Activated T-cell treated with anti-CD3 and anti-CD28 coated beads, Interleukin-2, amount 50 U/mL, for 72 hours (primary cell): ENCODE measurements at regions not wholly inside any gene's neighbourhood (a gene's known extent, or its start where the extent isn't known, plus 50 kb on each side); places are given as distances from the start of the nearest gene placed in this dataset.

Source experiments
- ATAC-seq, 2 donors: fragments of 150-1000 bp; cut with Tn5 transposase; replicated peaks in 1 of 2; 2 replicates each; pipeline ENCODE4 v1.10.0; 2021; ENCODE audit warnings: moderate library complexity in 2 of 2, mild to moderate bottlenecking in 1 of 2
- DNase-seq, 2 donors: peaks; one replicate each; pipeline ENCODE4 v3.0.0; 2021 to 2022; ENCODE audit warnings: mixed read lengths in 1 of 2
- H3K27ac Mint-ChIP-seq: one replicate; pipeline ENCODE4 v1.8.0; 2022; ENCODE audit warnings: mild to moderate bottlenecking, moderate library complexity, mixed read lengths
- H3K27me3 Mint-ChIP-seq: one replicate; pipeline ENCODE4 v1.8.0; 2022; ENCODE audit warnings: low read depth, mixed read lengths
- H3K36me3 Mint-ChIP-seq, 2 donors: one replicate each; pipeline ENCODE4 v1.8.0; 2022; ENCODE audit warnings: mixed read lengths in 2 of 2, mild to moderate bottlenecking in 1 of 2; ENCODE audit not compliant: insufficient read depth in 2 of 2
- H3K4me1 Mint-ChIP-seq: one replicate; pipeline ENCODE4 v1.8.0; 2022; ENCODE audit warnings: low read depth, mixed read lengths
- H3K4me3 Mint-ChIP-seq, 2 donors: one replicate each; pipeline ENCODE4 v1.8.0; 2022; ENCODE audit warnings: mild to moderate bottlenecking in 2 of 2, mixed read lengths in 2 of 2, moderate library complexity in 2 of 2
- H3K9me3 Mint-ChIP-seq, 2 donors: one replicate each; pipeline ENCODE4 v1.8.0; 2022; ENCODE audit warnings: mixed read lengths in 2 of 2

GRCh38 chr3:117752984-117753717, 1043.6 kb downstream of the TUSC7 start:
- H3K4me1 Mint-ChIP-seq = no peaks in the 10 kb centered on the region
- H3K4me3 Mint-ChIP-seq = no peak overlapping the region
- no peaks in the 10 kb centered on the region for H3K27me3 Mint-ChIP-seq
- H3K27ac Mint-ChIP-seq = no peak overlapping the region
- H3K36me3 Mint-ChIP-seq = peaks cover 0 to 2% of the 10 kb centered on the region in 2 donors
- peaks cover 4% of the 10 kb centered on the region in 2 donors for H3K9me3 Mint-ChIP-seq
- no peak for ATAC-seq
- no peak for DNase-seq

GRCh38 chr3:117754058-117754457, 1044.5 kb downstream of the TUSC7 start:
- Mint-ChIP-seq H3K4me1 (no peaks in the 10 kb centered on the region), H3K4me3 (no peak overlapping the region), H3K27me3 (no peaks in the 10 kb centered on the region), H3K9me3 (peaks cover 2 to 4% of the 10 kb centered on the region in 2 donors), H3K27ac (no peak overlapping the region), H3K36me3 (peaks cover 0 to 2% of the 10 kb centered on the region in 2 donors)
- ATAC-seq = no peak
- DNase-seq = no peak

GRCh38 chr3:117754841-117755240, 1045.3 kb downstream of the TUSC7 start:
- H3K27ac Mint-ChIP-seq = no peak overlapping the region
- no peak for DNase-seq
- ATAC-seq = no peak
- H3K36me3 Mint-ChIP-seq = peaks cover 0 to 2% of the 10 kb centered on the region in 2 donors
- H3K4me1 Mint-ChIP-seq = no peaks in the 10 kb centered on the region
- H3K4me3 Mint-ChIP-seq = no peak overlapping the region
- H3K9me3 Mint-ChIP-seq = peaks cover 2 to 4% of the 10 kb centered on the region in 2 donors
- H3K27me3 Mint-ChIP-seq = no peaks in the 10 kb centered on the region

GRCh38 chr3:117756563-117756962, 1047.0 kb downstream of the TUSC7 start:
- H3K27me3 Mint-ChIP-seq = no peaks in the 10 kb centered on the region
- peaks cover 0 to 2% of the 10 kb centered on the region in 2 donors for H3K36me3 Mint-ChIP-seq
- H3K27ac Mint-ChIP-seq = no peak overlapping the region
- no peak for DNase-seq
- no peak overlapping the region for H3K4me3 Mint-ChIP-seq
- no peaks in the 10 kb centered on the region for H3K4me1 Mint-ChIP-seq
- peaks cover 6% of the 10 kb centered on the region in 2 donors for H3K9me3 Mint-ChIP-seq
- ATAC-seq = no peak

GRCh38 chr3:117761703-117762620, 1052.4 kb downstream of the TUSC7 start:
- Mint-ChIP-seq H3K4me3 (no peak overlapping the region), H3K27ac (no peak overlapping the region), H3K27me3 (no peaks in the 10 kb centered on the region), H3K36me3 (no peaks in the 10 kb centered on the region), H3K9me3 (peaks cover 4 to 5% of the 10 kb centered on the region in 2 donors), H3K4me1 (no peaks in the 10 kb centered on the region)
- DNase-seq (no peak), ATAC-seq (no peak)

GRCh38 chr3:117762621-117763037, 1053.0 kb downstream of the TUSC7 start:
- no peak for DNase-seq
- H3K27me3 Mint-ChIP-seq = no peaks in the 10 kb centered on the region
- no peak overlapping the region for H3K27ac Mint-ChIP-seq
- no peaks in the 10 kb centered on the region for H3K36me3 Mint-ChIP-seq
- H3K9me3 Mint-ChIP-seq = peaks cover 4 to 5% of the 10 kb centered on the region in 2 donors
- no peaks in the 10 kb centered on the region for H3K4me1 Mint-ChIP-seq
- H3K4me3 Mint-ChIP-seq = no peak overlapping the region
- ATAC-seq = no peak

- DNase-seq (no peak), ATAC-seq (no peak)
- H3K27me3 Mint-ChIP-seq = no peaks in the 10 kb centered on the region
- H3K4me3 Mint-ChIP-seq = no peak overlapping the region
- peaks cover 3 to 4% of the 10 kb centered on the region in 2 donors for H3K9me3 Mint-ChIP-seq
- no peaks in the 10 kb centered on the region for H3K4me1 Mint-ChIP-seq
- no peak overlapping the region for H3K27ac Mint-ChIP-seq
- H3K36me3 Mint-ChIP-seq = no peaks in the 10 kb centered on the region
Measured at GRCh38 chr3:117763561-117763960, 1054.0 kb downstream of the TUSC7 start.

GRCh38 chr3:117768581-117768980, 1059.0 kb downstream of the TUSC7 start:
- Mint-ChIP-seq H3K36me3 (no peaks in the 10 kb centered on the region), H3K4me3 (no peak overlapping the region), H3K27me3 (no peaks in the 10 kb centered on the region), H3K27ac (no peak overlapping the region), H3K9me3 (no peaks in the 10 kb centered on the region), H3K4me1 (no peaks in the 10 kb centered on the region)
- DNase-seq (no peak), ATAC-seq (no peak)

- DNase-seq (no peak), ATAC-seq (no peak)
- Mint-ChIP-seq H3K27ac (no peak overlapping the region), H3K9me3 (peaks cover 2 to 7% of the 10 kb centered on the region in 2 donors), H3K36me3 (no peaks in the 10 kb centered on the region), H3K27me3 (no peaks in the 10 kb centered on the region), H3K4me1 (no peaks in the 10 kb centered on the region), H3K4me3 (no peak overlapping the region)
Measured at GRCh38 chr3:117774130-117774529, 1064.6 kb downstream of the TUSC7 start.

GRCh38 chr3:117786349-117786748, 1076.8 kb downstream of the TUSC7 start:
- no peaks in the 10 kb centered on the region for H3K27me3 Mint-ChIP-seq
- DNase-seq (no peak), ATAC-seq (no peak)
- H3K27ac Mint-ChIP-seq = no peak overlapping the region
- peaks cover 0 to 4% of the 10 kb centered on the region in 2 donors for H3K9me3 Mint-ChIP-seq
- H3K4me1 Mint-ChIP-seq = no peaks in the 10 kb centered on the region
- no peaks in the 10 kb centered on the region for H3K36me3 Mint-ChIP-seq
- no peak overlapping the region for H3K4me3 Mint-ChIP-seq

GRCh38 chr3:117788061-117788460, 1078.5 kb downstream of the TUSC7 start:
- peaks cover 0 to 4% of the 10 kb centered on the region in 2 donors for H3K9me3 Mint-ChIP-seq
- no peaks in the 10 kb centered on the region for H3K4me1 Mint-ChIP-seq
- H3K27me3 Mint-ChIP-seq = no peaks in the 10 kb centered on the region
- H3K4me3 Mint-ChIP-seq = no peak overlapping the region
- no peaks in the 10 kb centered on the region for H3K36me3 Mint-ChIP-seq
- no peak overlapping the region for H3K27ac Mint-ChIP-seq
- ATAC-seq = no peak
- no peak for DNase-seq

- DNase-seq (no peak), ATAC-seq (no peak)
- H3K4me1 Mint-ChIP-seq = no peaks in the 10 kb centered on the region
- no peaks in the 10 kb centered on the region for H3K36me3 Mint-ChIP-seq
- no peak overlapping the region for H3K4me3 Mint-ChIP-seq
- H3K27ac Mint-ChIP-seq = no peak overlapping the region
- H3K9me3 Mint-ChIP-seq = peaks cover 0 to 4% of the 10 kb centered on the region in 2 donors
- no peaks in the 10 kb centered on the region for H3K27me3 Mint-ChIP-seq
Measured at GRCh38 chr3:117788506-117788905, 1078.9 kb downstream of the TUSC7 start.

GRCh38 chr3:117790235-117790987, 1080.8 kb downstream of the TUSC7 start:
- Mint-ChIP-seq H3K4me3 (no peak overlapping the region), H3K27me3 (no peaks in the 10 kb centered on the region), H3K27ac (no peak overlapping the region), H3K9me3 (peaks cover 0 to 6% of the 10 kb centered on the region in 2 donors), H3K36me3 (no peaks in the 10 kb centered on the region), H3K4me1 (no peaks in the 10 kb centered on the region)
- no peak for ATAC-seq
- DNase-seq = no peak
